ENCODE measurements at regions not wholly inside any gene's neighbourhood (a gene's known extent, or its start where the extent isn't known, plus 50 kb on each side); places are given as distances from the start of the nearest gene placed in this dataset.

DNA sequence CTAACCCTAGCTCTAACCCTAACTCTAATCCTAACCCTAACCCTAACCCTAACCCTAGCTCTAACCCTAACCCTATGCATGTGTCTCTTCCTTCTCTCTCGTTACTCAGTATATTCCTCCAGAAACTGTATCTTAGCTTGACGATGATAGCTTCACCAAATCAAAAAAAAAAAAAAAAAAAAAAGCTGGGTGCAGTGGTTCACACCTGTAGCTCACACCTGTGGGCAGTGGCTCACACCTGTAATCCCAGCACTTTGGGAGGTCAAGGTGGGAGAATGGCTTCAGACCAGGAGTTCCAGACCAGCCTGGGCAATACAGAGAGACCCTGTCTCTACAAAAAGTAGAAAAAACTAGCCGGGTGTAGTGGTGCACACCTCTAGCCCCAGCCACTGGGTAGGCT lies 414.0 kb downstream of the GATA3 start:
- FAIRE-seq, result no peak
- Histone ChIP-seq H3K36me3 (ENCODE audit: control insufficient read depth in 2 of 2, extremely low read depth in 1 of 2, insufficient read depth in 2 of 2, low read length in 2 of 2) (no peaks in the 10 kb centered on the region), H3K4me1 (ENCODE audit: control insufficient read depth, extremely low read depth, insufficient read depth, low read length) (no peaks in the 10 kb centered on the region), H4K20me1 (ENCODE audit: control insufficient read depth, extremely low read depth, insufficient read depth, low read length) (no peaks in the 10 kb centered on the region), H3K27me3 (ENCODE audit: control insufficient read depth, extremely low read depth, insufficient read depth, low read length) (no peaks in the 10 kb centered on the region), H3K4me3 (ENCODE audit: control insufficient read depth in 2 of 3, extremely low read depth in 1 of 3, insufficient read depth in 2 of 3, low read depth in 1 of 3, low read length in 3 of 3) (no peak overlapping the region), H3K9me1 (ENCODE audit: control insufficient read depth, extremely low read depth, insufficient read depth, low read length) (no peaks in the 10 kb centered on the region), H3K27ac (ENCODE audit: control insufficient read depth, insufficient read depth, low read length) (no peak overlapping the region), H3K79me2 (ENCODE audit: control insufficient read depth, insufficient read depth, low read length) (no peaks in the 10 kb centered on the region), H3K9me3 (ENCODE audit: control insufficient read depth, low read depth, low read length) (peaks cover 4% of the 10 kb centered on the region), H2AFZ (ENCODE audit: control insufficient read depth, low read length) (no peak overlapping the region), H3K4me2 (ENCODE audit: control insufficient read depth, extremely low read depth, insufficient read depth, low read depth, low read length) (no peak overlapping the region), H3K9ac (ENCODE audit: control insufficient read depth, extremely low read depth, insufficient read depth, low read length) (no peak overlapping the region)
- dilution Hi-C loops (cut with MboI; ENCODE audit: extremely low pct_ligation_motif_present, low sequenced_read_pairs), result no loop called here
- no peak for DNase-seq (ENCODE audit: low read depth, low spot score)
- no peak for TF ChIP-seq EZH2 (IDR thresholded peaks at IDR 0.05; ENCODE audit: low read length)
- TF ChIP-seq, protein P1, sequence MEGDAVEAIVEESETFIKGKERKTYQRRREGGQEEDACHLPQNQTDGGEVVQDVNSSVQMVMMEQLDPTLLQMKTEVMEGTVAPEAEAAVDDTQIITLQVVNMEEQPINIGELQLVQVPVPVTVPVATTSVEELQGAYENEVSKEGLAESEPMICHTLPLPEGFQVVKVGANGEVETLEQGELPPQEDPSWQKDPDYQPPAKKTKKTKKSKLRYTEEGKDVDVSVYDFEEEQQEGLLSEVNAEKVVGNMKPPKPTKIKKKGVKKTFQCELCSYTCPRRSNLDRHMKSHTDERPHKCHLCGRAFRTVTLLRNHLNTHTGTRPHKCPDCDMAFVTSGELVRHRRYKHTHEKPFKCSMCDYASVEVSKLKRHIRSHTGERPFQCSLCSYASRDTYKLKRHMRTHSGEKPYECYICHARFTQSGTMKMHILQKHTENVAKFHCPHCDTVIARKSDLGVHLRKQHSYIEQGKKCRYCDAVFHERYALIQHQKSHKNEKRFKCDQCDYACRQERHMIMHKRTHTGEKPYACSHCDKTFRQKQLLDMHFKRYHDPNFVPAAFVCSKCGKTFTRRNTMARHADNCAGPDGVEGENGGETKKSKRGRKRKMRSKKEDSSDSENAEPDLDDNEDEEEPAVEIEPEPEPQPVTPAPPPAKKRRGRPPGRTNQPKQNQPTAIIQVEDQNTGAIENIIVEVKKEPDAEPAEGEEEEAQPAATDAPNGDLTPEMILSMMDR (optimal IDR thresholded peaks at IDR 0.05 in 1 of 3, IDR thresholded peaks at IDR 0.05 in 1 of 3, conservative IDR thresholded peaks at IDR 0.05 in 1 of 3; ENCODE audit: extremely low read depth in 1 of 3, insufficient read depth in 2 of 3, low read length in 3 of 3), result no peak

DNA sequence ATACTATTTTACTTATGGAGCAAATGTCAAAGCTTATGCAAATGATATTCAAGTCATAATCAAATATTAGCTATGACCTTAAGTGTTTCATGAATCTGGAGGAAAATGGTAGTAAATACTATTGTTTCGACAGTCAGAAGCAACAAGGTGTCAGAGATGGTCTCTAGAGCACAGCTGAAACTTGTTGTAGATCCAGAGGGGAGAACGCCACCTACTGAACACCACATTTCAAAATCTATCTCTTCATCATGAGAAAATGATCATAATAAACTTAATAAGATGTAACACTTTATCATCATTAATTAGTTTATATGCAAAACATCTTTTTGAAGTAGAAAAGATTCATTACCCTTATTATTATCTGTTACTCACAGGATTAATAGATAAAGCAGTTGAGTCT lies 418.7 kb downstream of the GATA3 start:
- no peaks in the 10 kb centered on the region for H3K79me2 ChIP-seq (ENCODE audit: control insufficient read depth, insufficient read depth, low read length)
- no peaks in the 10 kb centered on the region for H3K36me3 ChIP-seq (ENCODE audit: control insufficient read depth in 2 of 2, extremely low read depth in 1 of 2, insufficient read depth in 2 of 2, low read length in 2 of 2)
- no peaks in the 10 kb centered on the region for H4K20me1 ChIP-seq (ENCODE audit: control insufficient read depth, extremely low read depth, insufficient read depth, low read length)
- H3K4me2 ChIP-seq (ENCODE audit: control insufficient read depth, extremely low read depth, insufficient read depth, low read depth, low read length), result no peak overlapping the region
- DNase-seq (ENCODE audit: low read depth, low spot score) (no peak), FAIRE-seq (no peak)
- TF ChIP-seq EZH2 (IDR thresholded peaks at IDR 0.05; ENCODE audit: low read length), result no peak
- TF ChIP-seq, protein P1 (optimal IDR thresholded peaks at IDR 0.05 in 1 of 3, IDR thresholded peaks at IDR 0.05 in 1 of 3, conservative IDR thresholded peaks at IDR 0.05 in 1 of 3; ENCODE audit: extremely low read depth in 1 of 3, insufficient read depth in 2 of 3, low read length in 3 of 3), result peak in 1 of 3 experiments; percentile 33
- no peak overlapping the region for H3K27ac ChIP-seq (ENCODE audit: control insufficient read depth, insufficient read depth, low read length)
- no peaks in the 10 kb centered on the region for H3K27me3 ChIP-seq (ENCODE audit: control insufficient read depth, extremely low read depth, insufficient read depth, low read length)
- H3K9ac ChIP-seq (ENCODE audit: control insufficient read depth, extremely low read depth, insufficient read depth, low read length), result no peak overlapping the region
- no peaks in the 10 kb centered on the region for H3K4me1 ChIP-seq (ENCODE audit: control insufficient read depth, extremely low read depth, insufficient read depth, low read length)
- H2AFZ ChIP-seq (ENCODE audit: control insufficient read depth, low read length), result no peak overlapping the region
- no peaks in the 10 kb centered on the region for H3K9me1 ChIP-seq (ENCODE audit: control insufficient read depth, extremely low read depth, insufficient read depth, low read length)
- dilution Hi-C loops (cut with MboI; ENCODE audit: extremely low pct_ligation_motif_present, low sequenced_read_pairs), result no loop called here
- H3K4me3 ChIP-seq (ENCODE audit: control insufficient read depth in 2 of 3, extremely low read depth in 1 of 3, insufficient read depth in 2 of 3, low read depth in 1 of 3, low read length in 3 of 3), result no peak overlapping the region
- H3K9me3 ChIP-seq (ENCODE audit: control insufficient read depth, low read depth, low read length), result peaks cover 4% of the 10 kb centered on the region
